Panc1 (cell line): ENCODE measurements at regions not wholly inside any gene's neighbourhood (a gene's known extent, or its start where the extent isn't known, plus 50 kb on each side); places are given as distances from the start of the nearest gene placed in this dataset.

Source experiments
- ATAC-seq: fragments of 200-7000 bp; cut with Tn5 transposase; 2 replicates; pipeline ENCODE4 v1.9.1; 2020; ENCODE audit warnings: mild to moderate bottlenecking, moderate library complexity
- BruUV-seq: library from RNA; stranded (reverse); fragments of 400-500 nt; replicated peaks from 2 replicates; lab custom pipeline; 2021; lab: Mats Ljungman, UMichigan
- CTCF ChIA-PET: fragments of 300-600 bp; sonication (Branson Sonifier 250); formaldehyde crosslinking; loops from one replicate; lab custom pipeline; 2022; ENCODE audit warnings: antibody characterized with exemption; lab: Charles Lee
- POLR2A ChIA-PET: fragments of 300-600 bp; sonication (Branson Sonifier 250); formaldehyde crosslinking; loops from one replicate; lab custom pipeline; 2022; ENCODE audit warnings: antibody characterized with exemption; lab: Charles Lee
- DNase-seq: peaks from one replicate; pipeline ENCODE4 v3.0.0-alpha.2; 2010; ENCODE audit warnings: low read depth, low spot score
- H3K27ac ChIP-seq: 2 replicates; pipeline ENCODE4 v1.5.1; 2011; ENCODE audit warnings: mild to moderate bottlenecking, low read length, inconsistent platforms
- H3K27me3 ChIP-seq: fragments of 200-500 bp; sonication (Bioruptor generic); 2 replicates; pipeline ENCODE4 v1.6.0; 2014; ENCODE audit warnings: low read length, inconsistent platforms; ENCODE audit not compliant: control insufficient read depth, insufficient read depth
- H3K36me3 ChIP-seq: fragments of 200-500 bp; sonication (Bioruptor generic); 2 replicates; pipeline ENCODE4 v1.5.1; 2014; ENCODE audit warnings: inconsistent platforms, mild to moderate bottlenecking, low read length, moderate library complexity; ENCODE audit not compliant: control insufficient read depth, insufficient read depth
- H3K4me1 ChIP-seq: 2 replicates; pipeline ENCODE4 v1.5.1; 2011; ENCODE audit warnings: inconsistent platforms, mild to moderate bottlenecking, low read length, moderate library complexity; ENCODE audit not compliant: control insufficient read depth, insufficient read depth
- H3K4me3 ChIP-seq, 2 experiments: 2 replicates each; pipeline ENCODE4 v1.5.1; 2011 to 2012; ENCODE audit warnings: low read depth in 2 of 2, low read length in 2 of 2, mild to moderate bottlenecking in 2 of 2, inconsistent platforms in 1 of 2, moderate library complexity in 1 of 2
- H3K9me3 ChIP-seq: fragments of 200-500 bp; sonication (Bioruptor generic); 2 replicates; pipeline ENCODE4 v1.5.1; 2014; ENCODE audit warnings: low read depth, mild to moderate bottlenecking, inconsistent platforms, low read length, moderate library complexity; ENCODE audit not compliant: control insufficient read depth, insufficient read depth
- POLR2AphosphoS5 ChIP-seq: IDR thresholded peaks from 2 replicates; pipeline ENCODE4 v1.6.1; 2012; ENCODE audit warnings: mild to moderate bottlenecking, low read depth, low read length, moderate library complexity
- SIN3A ChIP-seq: IDR thresholded peaks from 2 replicates; pipeline ENCODE4 v1.6.1; 2012; ENCODE audit warnings: low read depth, mild to moderate bottlenecking, low read length, moderate library complexity, borderline replicate concordance; ENCODE audit not compliant: insufficient read depth
- TCF7L2 ChIP-seq: IDR thresholded peaks from 2 replicates; pipeline ENCODE4 v1.6.1; 2011; ENCODE audit warnings: mild to moderate bottlenecking, low read depth, low read length, inconsistent platforms
- in situ Hi-C: cut with HindIII; loops from 2 replicates; pipeline ENCODE4 v1.10.0; 2016; ENCODE audit warnings: low sequenced_read_pairs, low pct_unique_long_range_greater_than_20kb
- intact Hi-C: fragments of 100-400 bp; cut with micrococcal nuclease; formaldehyde crosslinking; loops from one replicate; pipeline ENCODE4 v1.10.0; 2022; ENCODE audit not compliant: unreplicated experiment
- TF ChIP-seq, protein P1 (sequence below), 2 experiments: IDR thresholded peaks; 2 replicates each; pipeline ENCODE4 v1.6.1; 2011 to 2012; ENCODE audit warnings: low read depth in 2 of 2, control low read depth in 1 of 2, low read length in 1 of 2, mild to moderate bottlenecking in 1 of 2, moderate library complexity in 1 of 2; ENCODE audit not compliant: insufficient read depth in 1 of 2
- TF ChIP-seq, protein P2 (sequence below): fragments of 450-650 bp; IDR thresholded peaks from 2 replicates; pipeline ENCODE4 v1.5.1; 2017; ENCODE audit warnings: mild to moderate bottlenecking

DNA sequence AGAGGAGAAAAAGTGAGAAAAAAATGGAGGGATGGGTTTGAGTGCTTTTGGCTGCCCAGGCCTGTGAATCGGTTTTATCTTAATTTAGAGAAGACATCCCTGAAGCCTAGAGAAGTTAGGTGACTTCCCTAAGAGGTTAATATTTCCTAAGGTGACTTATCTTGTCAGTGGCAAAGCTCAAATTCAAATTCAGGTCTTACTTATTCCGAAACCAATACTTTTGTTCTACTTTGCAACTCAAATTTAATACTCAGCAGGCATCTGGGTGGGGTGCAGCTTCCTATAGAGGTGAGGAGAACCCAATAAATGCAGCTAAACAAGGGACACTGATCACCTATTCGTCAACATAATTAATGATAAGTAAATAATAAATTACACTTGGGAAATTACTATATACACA, 54.9 kb upstream of the MYRIP start:
- DNase-seq (no peak), ATAC-seq (no peak)
- intact Hi-C loops: no loop called here
- H3K4me1 ChIP-seq: no peaks in the 10 kb centered on the region
- in situ Hi-C loops: no loop called here
- CTCF ChIA-PET: no interaction called here
- no peaks in the 10 kb centered on the region for H3K9me3 ChIP-seq
- no peaks in the 10 kb centered on the region for H3K36me3 ChIP-seq
- no peak overlapping the region for H3K4me3 ChIP-seq
- POLR2A ChIA-PET: no interaction called here
- TF ChIP-seq, protein P1, sequence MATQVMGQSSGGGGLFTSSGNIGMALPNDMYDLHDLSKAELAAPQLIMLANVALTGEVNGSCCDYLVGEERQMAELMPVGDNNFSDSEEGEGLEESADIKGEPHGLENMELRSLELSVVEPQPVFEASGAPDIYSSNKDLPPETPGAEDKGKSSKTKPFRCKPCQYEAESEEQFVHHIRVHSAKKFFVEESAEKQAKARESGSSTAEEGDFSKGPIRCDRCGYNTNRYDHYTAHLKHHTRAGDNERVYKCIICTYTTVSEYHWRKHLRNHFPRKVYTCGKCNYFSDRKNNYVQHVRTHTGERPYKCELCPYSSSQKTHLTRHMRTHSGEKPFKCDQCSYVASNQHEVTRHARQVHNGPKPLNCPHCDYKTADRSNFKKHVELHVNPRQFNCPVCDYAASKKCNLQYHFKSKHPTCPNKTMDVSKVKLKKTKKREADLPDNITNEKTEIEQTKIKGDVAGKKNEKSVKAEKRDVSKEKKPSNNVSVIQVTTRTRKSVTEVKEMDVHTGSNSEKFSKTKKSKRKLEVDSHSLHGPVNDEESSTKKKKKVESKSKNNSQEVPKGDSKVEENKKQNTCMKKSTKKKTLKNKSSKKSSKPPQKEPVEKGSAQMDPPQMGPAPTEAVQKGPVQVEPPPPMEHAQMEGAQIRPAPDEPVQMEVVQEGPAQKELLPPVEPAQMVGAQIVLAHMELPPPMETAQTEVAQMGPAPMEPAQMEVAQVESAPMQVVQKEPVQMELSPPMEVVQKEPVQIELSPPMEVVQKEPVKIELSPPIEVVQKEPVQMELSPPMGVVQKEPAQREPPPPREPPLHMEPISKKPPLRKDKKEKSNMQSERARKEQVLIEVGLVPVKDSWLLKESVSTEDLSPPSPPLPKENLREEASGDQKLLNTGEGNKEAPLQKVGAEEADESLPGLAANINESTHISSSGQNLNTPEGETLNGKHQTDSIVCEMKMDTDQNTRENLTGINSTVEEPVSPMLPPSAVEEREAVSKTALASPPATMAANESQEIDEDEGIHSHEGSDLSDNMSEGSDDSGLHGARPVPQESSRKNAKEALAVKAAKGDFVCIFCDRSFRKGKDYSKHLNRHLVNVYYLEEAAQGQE (IDR thresholded peaks at IDR 0.05; ENCODE audit: insufficient read depth in 1 of 2, low read depth in 2 of 2, low read length in 1 of 2): no peak
- TF ChIP-seq POLR2AphosphoS5 (no peak), SIN3A (no peak), TCF7L2 (no peak)
- TF ChIP-seq, protein P2, sequence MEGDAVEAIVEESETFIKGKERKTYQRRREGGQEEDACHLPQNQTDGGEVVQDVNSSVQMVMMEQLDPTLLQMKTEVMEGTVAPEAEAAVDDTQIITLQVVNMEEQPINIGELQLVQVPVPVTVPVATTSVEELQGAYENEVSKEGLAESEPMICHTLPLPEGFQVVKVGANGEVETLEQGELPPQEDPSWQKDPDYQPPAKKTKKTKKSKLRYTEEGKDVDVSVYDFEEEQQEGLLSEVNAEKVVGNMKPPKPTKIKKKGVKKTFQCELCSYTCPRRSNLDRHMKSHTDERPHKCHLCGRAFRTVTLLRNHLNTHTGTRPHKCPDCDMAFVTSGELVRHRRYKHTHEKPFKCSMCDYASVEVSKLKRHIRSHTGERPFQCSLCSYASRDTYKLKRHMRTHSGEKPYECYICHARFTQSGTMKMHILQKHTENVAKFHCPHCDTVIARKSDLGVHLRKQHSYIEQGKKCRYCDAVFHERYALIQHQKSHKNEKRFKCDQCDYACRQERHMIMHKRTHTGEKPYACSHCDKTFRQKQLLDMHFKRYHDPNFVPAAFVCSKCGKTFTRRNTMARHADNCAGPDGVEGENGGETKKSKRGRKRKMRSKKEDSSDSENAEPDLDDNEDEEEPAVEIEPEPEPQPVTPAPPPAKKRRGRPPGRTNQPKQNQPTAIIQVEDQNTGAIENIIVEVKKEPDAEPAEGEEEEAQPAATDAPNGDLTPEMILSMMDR: no peak
- H3K27ac ChIP-seq: no peak overlapping the region
- no TSS peak for BruUV-seq
- H3K27me3 ChIP-seq: no peaks in the 10 kb centered on the region

DNA sequence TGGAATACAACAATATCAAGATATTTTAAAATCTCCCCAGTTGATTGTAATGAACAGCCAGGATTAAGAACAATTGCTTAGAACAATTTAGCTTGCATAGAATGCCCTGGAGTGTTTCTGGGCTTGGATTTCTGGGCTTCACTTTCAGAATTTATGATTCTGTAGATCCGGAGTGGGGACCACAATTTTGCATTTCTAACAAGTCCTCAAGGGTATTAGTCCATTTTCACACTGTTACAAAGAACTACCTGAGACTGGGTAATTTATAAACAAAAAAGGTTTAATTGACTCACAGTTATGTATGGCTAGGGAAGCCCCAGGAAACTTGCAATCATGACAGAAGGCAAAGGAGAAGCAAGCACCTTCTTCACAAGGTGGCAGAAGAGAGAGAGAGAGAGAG, 54.3 kb upstream of the MYRIP start:
- H3K36me3 ChIP-seq: no peaks in the 10 kb centered on the region
- intact Hi-C loops: no loop called here
- H3K27me3 ChIP-seq: no peaks in the 10 kb centered on the region
- no peaks in the 10 kb centered on the region for H3K9me3 ChIP-seq
- H3K4me1 ChIP-seq: no peaks in the 10 kb centered on the region
- POLR2A ChIA-PET: no interaction called here
- TF ChIP-seq POLR2AphosphoS5 (no peak), SIN3A (no peak), TCF7L2 (no peak)
- TF ChIP-seq, protein P1 (IDR thresholded peaks at IDR 0.05; ENCODE audit: insufficient read depth in 1 of 2, low read depth in 2 of 2, low read length in 1 of 2): no peak
- TF ChIP-seq, protein P2: no peak
- ATAC-seq (no peak), DNase-seq (no peak)
- CTCF ChIA-PET: no interaction called here
- no TSS peak for BruUV-seq
- in situ Hi-C loops: no loop called here
- H3K27ac ChIP-seq: no peak overlapping the region
- H3K4me3 ChIP-seq: no peak overlapping the region
